ENCODE measurements at regions not wholly inside any gene's neighbourhood (a gene's known extent, or its start where the extent isn't known, plus 50 kb on each side); places are given as distances from the start of the nearest gene placed in this dataset.
"Not testable (repeated sequence)": the region's sequence is repeated elsewhere in the genome, so short reads cannot be mapped to it uniquely, and the experiment has no call there.

DNA sequence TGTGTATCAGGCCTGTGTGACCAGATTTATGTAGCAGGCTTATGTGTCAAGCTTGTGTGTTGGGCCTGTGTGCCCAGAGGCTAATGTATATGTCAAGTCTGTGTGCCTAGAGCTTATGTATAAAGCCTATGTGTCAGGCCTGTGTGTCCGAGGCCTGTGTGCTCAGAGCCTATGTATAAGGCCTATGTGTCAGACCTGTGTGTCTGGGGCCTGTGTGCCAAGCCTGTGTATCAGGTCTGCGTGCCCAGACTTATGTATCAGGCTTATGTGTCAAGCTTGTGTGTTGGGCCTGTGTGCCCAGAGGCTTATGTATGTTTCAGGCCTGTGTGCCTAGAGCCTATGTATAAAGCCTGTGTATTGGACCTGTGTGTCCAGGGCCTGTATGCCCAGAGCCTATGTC is 249.3 kb upstream of the AVPR1A start:
- DNase-seq (no peak), ATAC-seq (replicated peaks) (no peak)
- Mint-ChIP-seq H3K27ac (no peak overlapping the region), H3K4me3 (no peak overlapping the region), H3K9me3 (peaks cover 0 to 11% of the 10 kb centered on the region in 2 donors), H3K4me1 (ENCODE audit: low read depth in 2 of 2) (peaks cover 0 to 1% of the 10 kb centered on the region in 2 donors), H3K27me3 (no peaks in the 10 kb centered on the region), H3K36me3 (ENCODE audit: insufficient read depth) (no peaks in the 10 kb centered on the region)

DNA sequence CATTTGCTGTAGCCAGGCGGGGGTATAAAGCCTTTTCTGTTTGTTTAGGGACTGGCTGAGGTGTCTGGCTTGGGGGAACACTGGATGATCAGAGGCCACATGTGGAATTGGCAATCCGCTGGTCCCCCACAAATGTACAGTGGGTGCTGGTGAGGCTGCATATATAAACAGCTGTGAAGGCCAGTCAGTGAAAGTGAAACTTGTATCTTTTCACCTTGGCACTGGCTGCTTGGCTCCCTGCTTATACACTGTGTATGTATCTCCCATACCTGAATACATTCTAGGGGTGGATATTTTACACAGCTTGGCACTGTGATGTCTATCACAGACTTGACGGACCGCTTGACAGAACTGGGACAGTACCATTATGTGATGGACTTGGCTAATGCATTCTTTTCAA is 246.8 kb upstream of the AVPR1A start:
- no peak for ATAC-seq (replicated peaks)

DNA sequence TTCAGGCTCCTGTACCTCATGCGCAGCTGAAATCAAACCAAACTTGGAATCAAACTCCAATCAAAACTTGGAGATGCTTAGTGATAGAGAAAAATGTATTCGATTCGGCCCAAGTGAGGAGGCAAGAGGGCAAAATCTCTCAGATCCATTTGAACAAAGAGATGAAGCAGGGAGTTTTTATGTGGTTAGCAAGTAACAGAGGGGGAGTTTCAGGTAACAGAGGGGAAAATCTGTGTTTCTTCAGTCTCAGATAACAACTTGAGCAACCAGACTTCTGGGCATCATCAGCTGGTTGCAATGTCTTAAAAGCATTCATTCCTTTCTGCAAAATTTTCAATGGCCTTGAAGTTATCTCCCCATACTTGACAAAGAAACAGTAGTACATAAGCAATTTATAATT is 245.1 kb upstream of the AVPR1A start:
- peaks cover 0 to 5% of the 10 kb centered on the region in 2 donors for H3K9me3 Mint-ChIP-seq
- H3K27ac Mint-ChIP-seq: no peak overlapping the region
- DNase-seq (no peak), ATAC-seq (replicated peaks) (no peak)
- no peaks in the 10 kb centered on the region for H3K27me3 Mint-ChIP-seq
- no peaks in the 10 kb centered on the region for H3K36me3 Mint-ChIP-seq (ENCODE audit: insufficient read depth)
- H3K4me3 Mint-ChIP-seq: no peak overlapping the region
- peaks cover 0 to 1% of the 10 kb centered on the region in 2 donors for H3K4me1 Mint-ChIP-seq (ENCODE audit: low read depth in 2 of 2)

More for the DNA sequence above, 246.8 kb upstream of the AVPR1A start:
- H3K4me3 Mint-ChIP-seq: no peak overlapping the region
- H3K36me3 Mint-ChIP-seq (ENCODE audit: insufficient read depth): no peaks in the 10 kb centered on the region
- DNase-seq: no peak
- H3K27ac Mint-ChIP-seq: no peak overlapping the region
- H3K4me1 Mint-ChIP-seq (ENCODE audit: low read depth in 2 of 2): peaks cover 0 to 1% of the 10 kb centered on the region in 2 donors
- H3K27me3 Mint-ChIP-seq: no peaks in the 10 kb centered on the region
- peaks cover 0 to 11% of the 10 kb centered on the region in 2 donors for H3K9me3 Mint-ChIP-seq

DNA sequence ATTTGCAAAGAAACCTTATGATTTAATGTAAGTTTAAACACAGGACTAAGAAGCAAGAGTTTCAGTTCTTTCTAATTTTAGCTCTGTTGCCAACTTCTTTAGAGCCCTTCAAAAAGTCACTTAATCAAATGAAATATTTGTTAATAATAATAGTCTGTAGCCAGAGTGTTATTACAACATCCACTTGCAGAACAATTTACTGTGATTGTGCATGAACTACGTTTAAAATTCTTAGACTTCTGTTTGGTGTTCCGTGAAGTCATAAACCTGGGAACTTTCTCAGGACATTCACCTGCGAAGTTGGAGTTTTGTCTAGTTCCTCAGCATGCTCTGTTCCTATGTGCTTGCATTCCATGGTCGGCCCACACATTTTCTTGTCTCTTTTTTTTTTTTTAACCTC is 244.0 kb upstream of the AVPR1A start:
- H3K36me3 Mint-ChIP-seq (ENCODE audit: insufficient read depth): no peaks in the 10 kb centered on the region
- no peaks in the 10 kb centered on the region for H3K27me3 Mint-ChIP-seq
- H3K4me1 Mint-ChIP-seq (ENCODE audit: low read depth in 2 of 2): peaks cover 0 to 1% of the 10 kb centered on the region in 2 donors
- no peak overlapping the region for H3K4me3 Mint-ChIP-seq
- no peaks in the 10 kb centered on the region for H3K9me3 Mint-ChIP-seq
- DNase-seq (no peak), ATAC-seq (replicated peaks) (no peak)
- no peak overlapping the region for H3K27ac Mint-ChIP-seq

DNA sequence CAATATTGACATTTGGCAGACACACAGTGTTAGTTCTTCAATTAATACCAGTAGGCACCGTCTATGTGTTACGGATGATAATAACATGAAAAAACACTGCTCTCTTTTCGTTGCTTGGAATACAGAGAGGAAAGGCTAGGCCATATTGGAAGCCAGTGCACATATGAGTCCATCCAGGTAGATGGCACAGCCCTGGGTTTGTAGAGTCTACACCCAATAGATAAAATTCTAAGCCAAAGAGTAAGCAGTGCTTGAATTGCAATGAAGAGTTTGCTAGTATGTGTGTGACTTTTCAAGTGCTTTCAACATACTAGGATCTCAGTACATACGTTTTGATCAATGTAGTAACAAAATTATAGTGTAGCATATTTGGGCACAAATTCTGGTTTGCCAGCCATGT is 243.3 kb upstream of the AVPR1A start:
- Mint-ChIP-seq H3K4me3 (no peak overlapping the region), H3K36me3 (ENCODE audit: insufficient read depth) (no peaks in the 10 kb centered on the region), H3K4me1 (ENCODE audit: low read depth in 2 of 2) (peaks cover 0 to 1% of the 10 kb centered on the region in 2 donors), H3K9me3 (no peaks in the 10 kb centered on the region), H3K27ac (no peak overlapping the region), H3K27me3 (no peaks in the 10 kb centered on the region)
- no peak for DNase-seq
- ATAC-seq (replicated peaks): no peak

DNA sequence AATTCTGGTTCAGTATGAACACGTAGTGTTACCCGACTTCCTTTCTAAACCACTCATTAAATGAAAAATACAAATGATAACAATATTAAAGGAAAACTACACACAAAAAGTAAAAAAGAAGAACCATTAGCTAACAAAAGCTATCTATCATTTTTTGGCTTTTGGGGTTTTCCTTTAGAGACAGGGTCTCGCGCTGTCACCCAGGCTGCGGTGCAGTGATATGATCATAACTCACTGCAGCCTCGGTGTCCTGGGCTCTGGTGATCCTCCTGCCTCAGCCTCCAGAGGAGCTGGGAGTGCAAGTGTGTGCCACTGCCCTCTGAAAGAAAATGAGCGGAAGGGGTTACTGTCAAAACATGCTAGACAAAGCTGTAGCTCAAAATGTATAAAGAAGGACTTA is 238.2 kb upstream of the AVPR1A start:
- H3K4me1 Mint-ChIP-seq (ENCODE audit: low read depth in 2 of 2): no peaks in the 10 kb centered on the region
- H3K27ac Mint-ChIP-seq: no peak overlapping the region
- H3K36me3 Mint-ChIP-seq (ENCODE audit: insufficient read depth): no peaks in the 10 kb centered on the region
- DNase-seq (no peak), ATAC-seq (replicated peaks) (no peak)
- no peaks in the 10 kb centered on the region for H3K9me3 Mint-ChIP-seq
- no peak overlapping the region for H3K4me3 Mint-ChIP-seq
- no peaks in the 10 kb centered on the region for H3K27me3 Mint-ChIP-seq

DNA sequence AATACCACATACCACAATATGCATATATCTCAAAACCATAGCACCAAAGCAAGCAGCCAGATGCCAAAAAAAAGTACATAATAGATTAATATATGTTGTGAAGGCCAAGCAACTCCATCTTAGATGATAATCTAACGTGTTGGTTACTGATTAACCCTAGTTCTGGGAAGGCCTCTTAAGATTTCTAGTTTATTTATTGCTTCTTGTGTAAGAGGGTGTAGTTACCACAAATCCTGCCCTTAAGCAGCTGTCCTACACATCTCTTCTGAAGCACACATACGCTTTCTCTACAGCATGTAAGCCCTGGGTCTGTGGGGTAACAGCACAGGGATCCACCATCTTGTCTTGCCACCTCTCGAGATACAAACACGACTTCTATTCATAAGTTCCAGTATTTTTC is 236.8 kb upstream of the AVPR1A start:
- Mint-ChIP-seq H3K27me3 (no peaks in the 10 kb centered on the region), H3K9me3 (no peaks in the 10 kb centered on the region)

DNA sequence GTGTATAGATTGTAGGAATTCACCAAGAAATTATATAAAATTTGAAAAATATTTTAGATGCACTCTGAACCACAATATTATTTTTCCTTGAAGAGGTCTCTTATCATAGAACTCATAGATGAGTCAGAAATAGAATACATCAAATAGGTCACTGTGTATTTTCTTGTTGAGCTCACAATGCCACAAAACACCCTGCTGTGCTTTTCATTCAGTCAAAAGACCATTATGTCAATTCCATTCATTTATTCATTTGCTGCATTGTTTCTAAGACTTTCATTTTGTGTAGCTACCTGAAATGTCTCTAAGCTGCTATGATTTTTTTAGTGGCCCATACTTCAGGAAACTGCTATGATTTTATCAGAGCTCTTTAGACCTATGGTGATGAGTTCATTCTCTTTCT is 231.9 kb upstream of the AVPR1A start:
- Mint-ChIP-seq H3K27ac (no peak overlapping the region), H3K4me1 (ENCODE audit: low read depth in 2 of 2) (no peaks in the 10 kb centered on the region), H3K9me3 (no peaks in the 10 kb centered on the region), H3K27me3 (no peaks in the 10 kb centered on the region), H3K36me3 (ENCODE audit: insufficient read depth) (no peaks in the 10 kb centered on the region), H3K4me3 (no peak overlapping the region)
- ATAC-seq (replicated peaks) (no peak), DNase-seq (no peak)

More for the DNA sequence above, 236.8 kb upstream of the AVPR1A start:
- H3K36me3 Mint-ChIP-seq (ENCODE audit: insufficient read depth): no peaks in the 10 kb centered on the region
- H3K4me3 Mint-ChIP-seq: no peak overlapping the region
- no peak overlapping the region for H3K27ac Mint-ChIP-seq
- ATAC-seq (replicated peaks) (no peak), DNase-seq (no peak)
- H3K4me1 Mint-ChIP-seq (ENCODE audit: low read depth in 2 of 2): no peaks in the 10 kb centered on the region

DNA sequence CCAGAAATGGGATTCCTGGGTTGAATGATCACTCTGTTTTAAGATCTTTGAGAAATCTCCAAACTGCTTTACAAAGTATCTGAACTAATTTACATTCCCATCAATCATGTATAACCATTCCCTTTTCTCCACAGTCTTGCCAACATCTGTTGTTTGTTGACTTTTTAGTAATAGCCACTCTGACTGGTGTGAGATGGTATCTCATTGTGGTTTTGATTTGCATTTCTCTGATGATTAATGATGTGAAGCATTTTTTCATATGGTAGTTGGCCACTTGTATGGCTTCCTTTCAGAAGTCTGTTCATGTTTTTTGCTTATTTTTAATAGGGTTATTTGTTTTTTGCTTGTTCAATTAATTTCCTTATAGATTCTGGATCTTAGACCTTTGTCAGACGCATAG is 211.8 kb upstream of the AVPR1A start:
- DNase-seq: no peak
- no peaks in the 10 kb centered on the region for H3K4me1 Mint-ChIP-seq (ENCODE audit: low read depth in 2 of 2)

DNA sequence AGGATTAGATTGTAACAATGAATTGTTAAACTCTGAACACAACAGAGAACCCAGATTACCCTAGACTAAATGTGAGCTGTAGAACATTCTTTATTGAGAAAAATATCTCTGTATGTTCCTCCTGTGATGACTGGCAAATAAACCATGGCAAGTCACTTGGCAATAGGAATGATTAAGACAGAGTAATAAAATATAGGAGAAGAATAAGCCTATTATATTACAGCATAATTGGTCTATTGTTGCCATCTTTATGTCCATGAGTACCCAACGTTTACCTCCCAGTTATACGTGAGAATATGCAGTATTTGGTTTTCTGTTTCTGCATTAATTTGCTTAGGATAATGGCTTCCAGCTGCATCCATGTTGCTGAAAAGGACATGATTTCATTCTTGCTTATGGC is 211.2 kb upstream of the AVPR1A start:
- DNase-seq (no peak), ATAC-seq (replicated peaks) (no peak)
- H3K4me3 Mint-ChIP-seq: no peak overlapping the region
- H3K27ac Mint-ChIP-seq: no peak overlapping the region
- H3K9me3 Mint-ChIP-seq: peaks cover 4 to 9% of the 10 kb centered on the region in 2 donors
- no peaks in the 10 kb centered on the region for H3K36me3 Mint-ChIP-seq (ENCODE audit: insufficient read depth)
- no peaks in the 10 kb centered on the region for H3K4me1 Mint-ChIP-seq (ENCODE audit: low read depth in 2 of 2)
- H3K27me3 Mint-ChIP-seq: no peaks in the 10 kb centered on the region

More for the DNA sequence above, 211.8 kb upstream of the AVPR1A start:
- no peak for ATAC-seq (replicated peaks)
- no peaks in the 10 kb centered on the region for H3K36me3 Mint-ChIP-seq (ENCODE audit: insufficient read depth)
- H3K27ac Mint-ChIP-seq: no peak overlapping the region
- no peaks in the 10 kb centered on the region for H3K27me3 Mint-ChIP-seq
- peaks cover 4 to 9% of the 10 kb centered on the region in 2 donors for H3K9me3 Mint-ChIP-seq
- H3K4me3 Mint-ChIP-seq: no peak overlapping the region

DNA sequence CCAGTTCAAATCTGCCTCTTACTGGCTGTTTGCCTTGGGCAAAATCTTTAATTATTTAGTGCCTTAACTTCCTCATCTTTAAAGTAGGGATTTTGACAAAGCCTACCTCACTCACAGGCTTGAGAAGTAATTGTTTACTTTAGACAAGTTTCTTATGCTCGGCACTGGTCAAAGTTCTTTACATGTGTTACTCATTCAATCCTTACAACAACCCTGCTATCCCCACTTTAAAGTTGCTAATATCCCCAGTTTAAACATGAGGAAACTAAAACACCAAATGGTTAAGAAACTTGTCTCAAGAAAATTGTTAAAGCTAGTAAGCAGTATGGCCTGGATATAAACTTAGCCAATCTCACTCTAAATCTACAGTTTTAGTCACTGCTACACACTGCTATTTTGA is 204.0 kb upstream of the AVPR1A start:
- Mint-ChIP-seq H3K27me3 (no peaks in the 10 kb centered on the region), H3K27ac (no peak overlapping the region), H3K36me3 (ENCODE audit: insufficient read depth) (no peaks in the 10 kb centered on the region), H3K4me3 (no peak overlapping the region), H3K9me3 (peaks cover 0 to 2% of the 10 kb centered on the region in 2 donors), H3K4me1 (ENCODE audit: low read depth in 2 of 2) (no peaks in the 10 kb centered on the region)
- DNase-seq: no peak
- no peak for ATAC-seq (replicated peaks)

DNA sequence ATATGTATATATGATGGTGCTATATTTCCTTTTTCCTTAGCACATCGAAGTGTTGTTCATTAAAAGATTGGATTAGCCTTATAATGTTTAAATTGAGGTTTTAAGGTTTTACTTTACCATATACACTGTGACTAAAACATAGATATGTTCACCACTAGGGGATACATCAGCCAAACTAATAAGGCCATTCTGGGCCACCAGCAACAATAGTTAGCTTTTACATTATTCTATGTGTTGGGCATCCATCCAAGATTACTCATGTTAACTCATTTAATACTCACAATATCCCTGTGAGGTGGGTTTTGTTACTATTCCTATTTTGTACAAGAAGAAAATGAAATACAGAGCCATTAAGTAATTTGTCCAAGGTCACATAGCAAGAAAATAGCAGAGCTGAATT is 202.6 kb upstream of the AVPR1A start:
- no peak for DNase-seq
- H3K4me3 Mint-ChIP-seq: no peak overlapping the region

DNA sequence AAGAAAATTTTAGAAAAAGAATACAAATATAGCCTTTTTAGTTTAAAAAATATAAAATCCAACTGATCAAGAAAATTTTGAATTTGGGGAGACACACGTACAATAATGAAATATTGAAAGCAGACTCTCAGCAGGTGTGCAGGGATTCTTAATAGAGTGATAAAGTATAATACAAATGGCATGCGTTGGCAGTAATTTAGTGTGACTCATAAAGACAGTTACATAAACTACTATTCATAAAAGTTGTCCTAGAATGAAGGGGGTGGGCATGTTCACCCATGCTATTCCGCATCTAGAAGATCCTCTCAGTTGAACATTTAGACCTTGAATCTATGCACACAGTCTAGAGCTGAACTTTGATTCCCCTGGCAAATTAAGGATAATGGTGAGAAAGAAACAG is 200.4 kb upstream of the AVPR1A start:
- H3K36me3 Mint-ChIP-seq (ENCODE audit: insufficient read depth): no peaks in the 10 kb centered on the region
- H3K4me3 Mint-ChIP-seq: no peak overlapping the region
- peaks cover 2 to 8% of the 10 kb centered on the region in 2 donors for H3K9me3 Mint-ChIP-seq
- ATAC-seq (replicated peaks) (no peak), DNase-seq (no peak)
- no peaks in the 10 kb centered on the region for H3K27me3 Mint-ChIP-seq
- no peaks in the 10 kb centered on the region for H3K4me1 Mint-ChIP-seq (ENCODE audit: low read depth in 2 of 2)
- no peak overlapping the region for H3K27ac Mint-ChIP-seq

More for the DNA sequence above, 202.6 kb upstream of the AVPR1A start:
- peaks cover 2 to 8% of the 10 kb centered on the region in 2 donors for H3K9me3 Mint-ChIP-seq
- H3K27ac Mint-ChIP-seq: no peak overlapping the region
- no peak for ATAC-seq (replicated peaks)
- H3K36me3 Mint-ChIP-seq (ENCODE audit: insufficient read depth): no peaks in the 10 kb centered on the region
- no peaks in the 10 kb centered on the region for H3K4me1 Mint-ChIP-seq (ENCODE audit: low read depth in 2 of 2)
- no peaks in the 10 kb centered on the region for H3K27me3 Mint-ChIP-seq

DNA sequence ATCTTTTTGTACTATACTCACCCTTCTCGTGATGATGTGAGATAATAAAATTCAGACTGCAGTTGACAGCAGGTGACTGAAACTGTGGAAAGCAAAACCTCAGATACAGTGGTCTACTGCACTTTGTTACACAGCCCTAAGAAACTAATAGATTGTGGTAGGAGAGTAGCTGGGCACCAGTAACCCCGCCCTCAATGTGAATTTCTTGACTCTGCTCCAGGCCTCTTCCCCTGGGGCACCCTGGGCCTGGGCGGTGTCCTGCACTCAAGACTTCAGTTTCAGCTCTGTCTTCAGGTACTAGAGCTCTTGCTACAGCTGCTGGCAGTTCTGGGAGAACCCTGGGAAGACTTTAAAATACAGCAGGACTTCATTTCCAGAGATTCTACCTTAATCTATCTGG is 197.6 kb upstream of the AVPR1A start:
- DNase-seq: no peak
- H3K27ac Mint-ChIP-seq: no peak overlapping the region
- no peaks in the 10 kb centered on the region for H3K27me3 Mint-ChIP-seq
- no peaks in the 10 kb centered on the region for H3K36me3 Mint-ChIP-seq (ENCODE audit: insufficient read depth)
- no peaks in the 10 kb centered on the region for H3K4me1 Mint-ChIP-seq (ENCODE audit: low read depth in 2 of 2)
- H3K4me3 Mint-ChIP-seq: no peak overlapping the region
- peaks cover 4 to 8% of the 10 kb centered on the region in 2 donors for H3K9me3 Mint-ChIP-seq
- no peak for ATAC-seq (replicated peaks)

DNA sequence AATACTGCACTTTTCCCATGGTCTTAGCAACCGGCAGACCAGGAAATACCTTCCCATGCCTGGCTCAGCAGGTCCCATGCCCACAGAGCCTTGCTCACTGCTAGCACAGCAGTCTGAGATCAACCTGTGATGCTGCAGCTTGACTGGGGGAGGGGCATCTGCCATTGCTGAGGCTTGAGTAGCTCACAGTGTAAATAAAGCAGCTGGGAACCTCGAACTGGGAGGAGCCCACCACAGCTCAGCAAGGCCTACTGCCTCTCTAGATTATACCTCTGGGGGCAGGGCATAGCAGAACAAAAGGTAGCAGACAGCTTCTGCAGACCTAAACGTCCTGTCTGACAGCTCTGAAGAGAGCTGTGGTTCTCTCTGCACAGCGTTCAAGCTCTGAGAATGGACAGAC is 186.2 kb upstream of the AVPR1A start:
- peaks cover 17 to 20% of the 10 kb centered on the region in 2 donors for H3K9me3 Mint-ChIP-seq
- H3K36me3 Mint-ChIP-seq (ENCODE audit: insufficient read depth); H3K27me3 Mint-ChIP-seq; H3K4me3 Mint-ChIP-seq; ATAC-seq (replicated peaks); H3K4me1 Mint-ChIP-seq (ENCODE audit: low read depth in 2 of 2); DNase-seq; H3K27ac Mint-ChIP-seq: not testable (repeated sequence)

Measured in effector memory CD8-positive, alpha-beta T cell (primary cell).